GM12873 (cell line): ENCODE measurements at regions not wholly inside any gene's neighbourhood (a gene's known extent, or its start where the extent isn't known, plus 50 kb on each side); places are given as distances from the start of the nearest gene placed in this dataset.

Experiments
- CTCF ChIP-seq: IDR thresholded peaks from 2 replicates; pipeline ENCODE4 v1.5.1; 2012; ENCODE audit warnings: low read depth, mild to moderate bottlenecking, moderate library complexity, low read length, control low read depth; ENCODE audit not compliant: insufficient read depth; ENCODE audit errors: missing control alignments

- no peak for TF ChIP-seq CTCF
These were observed 90.6 kb upstream of the CNIH3 start for GRCh38 chr1:224525411-224526040.

GRCh38 chr1:224526771-224527170 is 89.3 kb upstream of the CNIH3 start:
- no peak for TF ChIP-seq CTCF

GRCh38 chr1:224528900-224529299 is 87.2 kb upstream of the CNIH3 start:
- no peak for TF ChIP-seq CTCF

- TF ChIP-seq CTCF: no peak
These were observed 86.3 kb upstream of the CNIH3 start for GRCh38 chr1:224529844-224530243.

GRCh38 chr1:224533517-224533916 is 82.6 kb upstream of the CNIH3 start:
- no peak for TF ChIP-seq CTCF

- no peak for TF ChIP-seq CTCF
These were observed 81.4 kb upstream of the CNIH3 start for GRCh38 chr1:224534731-224535130.

- TF ChIP-seq CTCF: no peak
These were observed 80.5 kb upstream of the CNIH3 start for GRCh38 chr1:224535641-224536040.
